DMS53 treated with DMSO at 0.1 percent for 48 hours (cell line): ENCODE measurements at regions not wholly inside any gene's neighbourhood (a gene's known extent, or its start where the extent isn't known, plus 50 kb on each side); places are given as distances from the start of the nearest gene placed in this dataset.

Experiments
- DNase-seq: peaks from one replicate; lab custom pipeline; 2025; ENCODE audit not compliant: unreplicated experiment; lab: John Stamatoyannopoulos, UW

DNA sequence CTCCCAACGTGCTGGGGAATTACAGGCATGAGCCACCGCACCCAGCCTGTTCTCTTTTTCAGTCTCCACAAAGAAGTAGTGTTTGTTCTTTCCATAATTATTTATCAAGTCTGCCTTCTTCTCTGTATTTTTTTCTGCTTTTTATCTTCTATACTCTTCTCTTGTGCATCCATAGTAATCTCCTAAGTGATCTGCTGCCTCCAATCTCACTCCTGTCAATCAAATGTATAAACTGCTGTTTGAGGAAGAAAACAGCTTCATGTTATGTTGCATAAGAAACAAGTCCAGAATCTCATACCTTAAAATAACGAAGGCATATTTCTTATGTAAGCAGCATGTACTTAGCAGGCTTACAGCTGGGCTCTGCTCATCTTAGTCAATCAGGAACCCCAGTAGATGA is 801.6 kb upstream of the NR2F2 start:
- no peak for DNase-seq

DNA sequence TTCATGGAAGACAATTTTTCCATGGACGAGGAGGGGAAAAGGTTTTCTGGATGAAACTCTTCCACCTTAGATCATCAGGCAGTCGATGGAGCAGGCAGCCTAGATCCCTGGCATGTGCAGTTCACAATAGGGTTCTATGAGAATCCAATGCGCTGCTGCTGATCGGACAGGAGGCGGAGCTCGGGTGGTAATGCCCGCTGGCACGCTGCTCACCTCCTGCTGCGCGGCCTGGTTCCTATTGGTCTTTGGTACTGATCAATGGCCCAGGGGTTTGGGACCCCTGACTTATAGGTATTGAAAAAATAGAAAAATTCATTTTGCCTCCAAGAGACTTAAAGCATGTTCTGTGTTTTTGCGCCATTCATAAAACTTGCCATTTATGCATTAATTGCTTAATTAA is 793.9 kb upstream of the NR2F2 start:
- no peak for DNase-seq

DNA sequence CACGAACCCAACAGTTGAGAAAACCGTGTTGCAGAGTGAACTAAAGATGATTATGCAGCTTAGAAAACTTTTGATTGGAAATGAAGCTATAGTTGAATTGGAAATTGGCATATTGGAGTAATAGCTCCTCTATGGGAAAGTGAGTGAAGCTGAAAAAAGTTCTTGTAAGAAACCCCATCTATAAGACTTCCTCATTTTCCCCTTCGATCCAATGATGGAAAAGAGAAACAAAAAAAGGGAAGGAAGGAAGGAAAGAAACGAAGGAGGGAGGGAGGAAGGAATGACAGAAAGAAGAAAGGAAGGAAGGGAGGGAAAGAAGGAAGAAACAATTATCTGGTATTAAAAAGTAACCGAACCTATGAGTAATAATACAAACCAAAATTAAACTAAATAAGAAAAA is 791.8 kb upstream of the NR2F2 start:
- DNase-seq: no peak

DNA sequence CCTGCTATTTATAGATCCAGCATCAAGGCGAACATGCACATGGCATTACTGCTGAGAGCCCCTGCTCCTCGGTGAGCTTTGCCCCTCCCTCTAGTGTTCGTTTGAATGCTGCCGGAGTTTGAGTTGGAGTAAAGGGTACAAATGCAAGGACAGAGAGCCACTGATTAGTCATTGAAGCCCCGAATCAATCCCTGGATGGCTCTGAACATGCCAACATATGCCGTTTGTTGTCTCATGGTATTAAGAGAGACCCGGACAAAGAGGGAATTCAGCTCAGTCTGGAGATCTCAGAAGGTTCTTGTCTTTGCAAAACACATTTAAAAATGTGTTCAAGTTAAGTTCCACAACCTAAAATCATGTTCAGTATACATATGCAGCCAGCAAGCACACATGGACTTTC is 789.2 kb upstream of the NR2F2 start:
- DNase-seq: no peak

DNA sequence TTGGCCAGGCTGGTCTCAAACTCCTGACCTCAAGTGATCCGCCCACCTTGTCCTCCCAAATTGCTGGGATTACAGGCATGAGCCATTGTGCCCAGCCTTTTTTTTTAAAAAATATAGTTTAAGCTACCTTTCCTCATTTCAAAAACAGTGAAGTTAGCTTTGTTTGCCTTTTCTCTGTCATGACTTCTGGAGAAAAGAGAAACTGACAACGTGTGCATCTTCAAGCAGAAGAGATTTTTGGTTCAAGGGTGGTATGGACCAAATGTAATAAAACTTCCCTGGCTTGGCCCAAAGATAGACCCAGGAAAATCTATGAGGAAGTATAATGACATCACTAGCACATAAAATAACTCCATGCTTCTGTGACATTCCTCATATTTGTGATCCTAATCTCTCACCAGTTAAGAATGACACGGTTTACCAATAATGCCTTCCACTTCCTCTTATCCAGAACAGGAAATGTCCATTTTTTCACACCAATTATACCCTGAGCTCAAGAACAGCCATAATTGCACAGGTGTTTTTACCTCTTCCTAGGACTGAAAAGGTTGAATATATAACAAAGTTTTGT is 781.2 kb upstream of the NR2F2 start:
- no peak for DNase-seq

DNA sequence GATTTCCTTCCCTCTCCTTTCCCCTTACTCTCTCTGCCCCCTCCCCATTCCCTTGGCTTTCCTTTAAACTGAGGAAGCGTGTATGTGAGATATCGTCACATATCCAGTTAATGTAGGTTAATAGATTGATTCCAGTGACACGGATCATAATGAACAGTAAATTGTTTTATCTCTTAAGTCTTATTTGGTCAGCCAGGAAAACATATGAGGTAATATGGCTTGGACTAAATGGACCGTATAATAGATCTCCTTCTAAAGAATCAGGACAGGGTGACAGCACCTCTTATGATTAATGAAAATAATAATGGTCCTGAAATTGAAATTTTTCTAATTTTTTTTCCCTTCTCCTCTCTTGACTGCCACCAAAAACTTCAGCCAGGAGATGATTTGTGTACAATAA is 779.8 kb upstream of the NR2F2 start:
- no peak for DNase-seq

DNA sequence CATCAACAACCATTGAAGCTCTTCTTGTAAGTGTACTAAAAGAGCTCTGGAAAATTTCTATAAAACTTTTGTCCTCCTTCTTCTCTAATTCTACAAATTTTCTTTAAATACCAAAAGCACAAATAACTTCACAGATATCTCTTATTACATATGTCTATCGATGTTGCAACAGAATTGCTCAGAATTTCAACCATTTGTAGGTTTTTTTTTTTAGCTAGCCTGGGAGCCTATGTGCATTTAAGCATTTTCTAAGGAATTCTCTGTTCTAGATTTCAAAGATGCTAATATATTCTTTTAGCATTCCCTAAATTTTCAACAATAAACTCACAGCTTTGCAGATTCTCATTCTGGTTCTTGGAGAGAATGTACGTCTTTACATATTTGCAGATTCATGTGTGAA is 774.3 kb upstream of the NR2F2 start:
- DNase-seq: no peak

DNA sequence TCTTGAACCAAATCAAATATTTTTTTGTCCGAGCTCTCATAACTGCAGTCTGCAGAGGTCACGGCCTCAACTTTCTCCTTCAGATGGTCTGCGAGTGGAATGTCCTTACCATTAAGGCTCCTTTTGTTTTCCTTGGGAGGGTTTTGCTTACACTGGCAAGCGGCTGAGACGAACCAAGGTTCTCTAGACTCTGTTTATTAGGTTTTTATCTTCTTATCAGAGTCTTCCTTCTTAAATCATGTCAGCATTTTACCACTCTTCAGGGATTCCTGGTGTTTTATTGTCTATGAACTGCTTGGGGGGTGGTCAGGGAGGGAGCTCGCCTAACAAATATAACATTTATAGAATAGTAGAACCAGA is 773.7 kb upstream of the NR2F2 start:
- DNase-seq: no peak

DNA sequence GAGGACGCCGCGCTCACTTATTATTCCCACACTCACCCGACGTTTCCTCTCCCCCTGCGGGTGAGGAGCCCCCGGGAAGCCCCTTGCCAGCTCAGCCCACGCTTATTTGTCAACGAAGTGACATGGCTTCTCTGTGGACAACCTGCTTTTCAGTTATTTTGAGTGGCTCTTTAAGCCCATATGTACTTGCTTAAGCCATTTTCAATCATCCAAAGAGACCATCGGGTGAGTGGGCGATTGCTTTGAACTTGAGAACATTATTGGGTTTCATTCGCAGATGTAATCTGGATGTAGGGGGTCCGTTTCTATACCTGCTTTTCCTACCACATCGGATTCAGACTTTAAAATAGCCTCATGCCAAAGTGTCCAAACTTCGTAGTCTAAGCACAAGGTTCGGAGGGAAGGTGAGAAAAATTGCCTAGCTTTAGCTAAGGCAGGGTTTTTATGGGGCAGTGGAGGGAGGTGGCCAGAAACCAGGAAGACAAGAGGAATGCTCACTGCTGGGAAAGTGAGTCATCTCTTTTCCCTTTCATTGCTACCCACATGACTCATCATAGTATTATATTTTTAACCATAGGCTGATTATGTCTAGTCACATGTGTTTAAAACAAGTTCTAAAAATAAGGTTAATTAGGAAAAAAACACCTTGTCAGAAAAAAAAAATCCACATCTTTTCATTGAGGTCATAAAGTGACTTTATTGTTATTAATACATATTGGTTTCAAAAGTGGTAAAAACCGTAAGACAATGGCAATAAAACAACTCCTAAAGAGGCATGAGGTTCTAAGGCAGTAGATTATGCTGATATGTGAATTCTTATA is 773.1 kb upstream of the NR2F2 start:
- DNase-seq: no peak

DNA sequence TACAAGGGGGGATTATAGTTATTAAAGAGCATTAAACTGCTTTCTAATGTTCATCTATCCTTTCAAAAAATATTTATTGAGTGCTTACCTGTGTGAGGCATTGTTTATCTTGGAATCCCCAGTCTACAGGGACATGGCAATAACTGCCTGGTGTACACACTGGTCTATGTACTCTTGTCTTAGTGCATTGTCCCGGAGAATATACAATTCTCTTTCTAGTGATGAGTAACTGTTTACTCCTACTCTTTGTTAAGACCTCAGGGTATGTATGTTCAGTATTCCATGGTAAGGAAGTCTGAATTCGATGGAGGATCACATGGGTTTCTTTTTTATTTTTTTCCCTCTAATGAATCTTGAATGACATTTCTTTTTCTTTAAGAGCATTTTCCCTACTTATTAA is 772.4 kb upstream of the NR2F2 start:
- no peak for DNase-seq

DNA sequence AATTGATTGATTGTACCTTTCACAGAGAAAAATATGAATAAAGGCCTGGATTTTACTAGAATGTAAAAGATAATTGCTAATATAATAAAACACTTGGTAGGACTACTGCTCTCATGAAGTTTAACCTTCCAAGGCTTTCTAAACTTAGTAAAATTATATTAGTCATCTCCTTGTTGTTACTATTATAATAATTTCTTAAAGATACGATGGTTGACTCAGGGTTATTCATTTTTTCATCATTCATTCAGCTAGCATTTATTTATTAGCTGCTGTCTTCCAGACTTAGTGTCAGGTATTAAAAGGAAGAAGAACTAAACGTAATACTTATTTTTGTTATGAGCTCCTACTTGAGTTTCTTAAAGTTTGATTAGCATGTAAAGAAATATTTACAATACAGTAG is 771.6 kb upstream of the NR2F2 start:
- no peak for DNase-seq

DNA sequence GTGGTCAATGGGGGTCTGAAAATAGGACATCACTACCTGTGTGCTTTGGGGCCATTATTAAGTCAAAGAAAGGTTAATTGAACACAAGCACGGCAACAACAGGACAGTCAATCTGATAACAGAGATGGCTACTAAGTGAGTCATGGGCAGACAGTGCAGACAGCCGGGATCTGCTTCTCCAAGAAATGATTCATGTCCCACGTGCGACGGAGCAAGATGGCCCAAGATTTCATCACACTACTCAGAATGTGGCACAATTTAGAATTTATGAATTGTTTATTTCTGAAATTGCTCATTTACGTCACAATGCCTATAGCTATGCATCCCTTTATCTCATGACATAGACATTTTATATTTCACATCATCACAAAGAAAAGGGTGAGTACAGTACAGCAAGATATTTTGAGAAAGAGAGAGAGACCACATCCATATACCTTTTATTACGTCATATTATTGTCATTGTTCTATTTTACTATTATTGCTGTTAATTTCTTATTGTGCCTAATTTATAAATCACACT is 770.6 kb upstream of the NR2F2 start:
- DNase-seq: no peak

DNA sequence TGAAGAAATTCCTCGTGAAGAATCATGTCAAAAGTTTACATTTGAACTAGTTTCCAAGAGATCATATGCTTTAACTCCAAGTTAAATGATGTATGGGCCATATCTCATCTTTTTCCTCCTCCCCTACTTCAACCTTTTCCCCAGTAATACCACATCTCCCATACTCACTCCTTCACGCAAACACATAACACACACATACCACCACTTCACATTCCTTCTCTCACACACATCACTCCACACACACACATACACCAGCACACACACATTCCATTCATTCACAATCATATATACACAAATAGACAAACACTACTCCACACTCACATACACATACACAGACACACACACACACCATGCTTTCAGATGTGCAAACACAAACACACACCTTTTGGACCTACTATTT is 769.0 kb upstream of the NR2F2 start:
- DNase-seq: no peak

DNA sequence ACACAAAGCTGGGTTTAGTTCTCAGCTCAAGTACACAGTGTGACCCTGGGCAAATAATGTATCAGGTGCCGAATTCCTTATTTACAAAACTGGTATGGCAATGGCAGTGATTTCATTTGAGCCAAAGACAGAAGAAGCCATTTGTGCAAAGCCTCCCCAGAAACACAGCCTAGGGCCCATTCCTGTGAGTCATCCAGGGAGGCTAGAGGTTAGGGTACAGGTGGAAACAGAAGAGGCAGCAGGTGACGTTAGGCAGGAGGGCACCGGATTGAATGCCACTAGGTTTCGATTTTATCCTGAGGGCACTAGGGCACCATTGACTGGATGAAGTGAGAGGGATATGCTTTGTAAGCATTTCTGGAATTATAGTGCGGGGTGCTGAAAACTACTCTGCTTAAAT is 766.9 kb upstream of the NR2F2 start:
- no peak for DNase-seq

DNA sequence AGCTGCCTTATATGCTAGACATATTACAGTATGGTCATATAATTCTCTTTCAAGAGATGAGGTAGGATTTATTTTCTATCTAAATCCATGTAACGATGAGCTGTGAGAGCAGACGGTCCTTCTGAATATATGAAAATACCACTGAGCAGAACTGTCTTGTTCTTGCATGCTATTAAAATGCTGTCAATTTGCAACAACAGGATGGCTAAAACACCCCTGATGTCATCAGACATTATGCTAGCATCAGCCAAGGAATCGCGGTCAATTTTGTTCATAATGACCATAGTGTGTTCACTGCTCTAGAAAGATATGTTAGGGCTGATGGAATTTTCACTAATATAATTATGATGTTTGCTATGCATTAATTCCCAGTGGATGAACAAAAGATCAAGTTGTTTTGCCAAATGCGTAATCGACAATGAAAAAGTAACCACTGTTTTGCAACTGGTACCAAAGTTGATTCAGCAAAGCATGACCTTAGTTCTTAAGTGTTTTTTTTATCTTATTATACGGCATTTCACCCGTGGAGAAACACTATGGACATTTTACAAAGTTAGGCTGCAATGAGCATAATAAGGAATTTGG is 765.4 kb upstream of the NR2F2 start:
- DNase-seq: no peak

DNA sequence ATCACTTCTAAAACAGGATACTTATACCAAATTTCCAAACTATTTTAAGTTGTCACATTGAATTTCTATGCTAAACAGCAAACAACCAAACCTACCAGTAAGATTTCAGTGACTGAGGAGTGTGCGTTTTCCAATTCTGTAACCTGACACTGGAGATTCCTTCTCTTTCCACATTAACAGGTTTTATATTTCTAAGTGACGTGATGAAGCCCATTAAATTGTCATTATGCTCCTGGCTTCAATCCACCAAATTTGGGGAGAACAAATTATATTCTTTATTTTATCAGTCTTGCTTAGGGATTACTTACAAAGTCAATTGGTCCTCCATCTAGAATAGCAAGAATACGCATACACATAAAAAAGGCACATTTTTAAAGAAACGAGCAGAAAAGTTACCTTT is 764.8 kb upstream of the NR2F2 start:
- no peak for DNase-seq

DNA sequence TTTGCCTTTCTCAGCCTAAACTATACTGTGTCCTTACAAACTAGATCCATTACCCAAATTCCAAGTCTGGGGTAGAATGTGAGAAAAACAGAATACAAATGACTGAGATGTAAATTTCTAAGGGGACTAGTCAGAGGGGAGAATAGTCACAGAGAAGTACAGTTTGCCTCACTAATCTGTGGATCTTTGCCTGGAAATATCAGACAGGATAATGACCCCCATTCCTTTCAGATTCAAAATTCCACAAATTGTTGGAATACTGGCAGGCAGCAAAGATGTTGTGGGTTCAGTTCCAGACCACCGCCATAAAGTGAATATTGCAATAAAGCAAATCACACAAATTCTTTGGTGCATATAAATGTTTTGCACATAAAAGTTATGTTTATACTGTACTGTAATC is 762.8 kb upstream of the NR2F2 start:
- DNase-seq: no peak

DNA sequence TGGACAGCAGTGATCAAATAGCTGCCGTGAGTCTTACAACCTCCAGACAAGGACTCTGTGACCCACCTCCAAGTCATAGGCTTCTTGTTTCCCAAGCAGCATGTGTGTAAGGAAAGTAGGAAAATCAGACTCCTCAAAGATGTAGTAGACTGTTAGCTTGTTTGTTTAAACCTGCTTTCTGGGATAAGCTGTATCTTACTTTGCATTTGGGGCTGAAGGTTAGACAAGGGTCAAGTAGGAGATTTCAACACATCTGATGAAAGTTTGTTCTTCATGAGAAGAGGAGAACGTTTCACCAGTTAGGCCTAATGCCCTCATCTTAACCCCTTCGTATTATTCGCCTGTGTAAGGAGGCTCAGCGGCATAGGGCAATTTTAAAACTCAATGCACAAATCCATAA is 756.4 kb upstream of the NR2F2 start:
- no peak for DNase-seq

DNA sequence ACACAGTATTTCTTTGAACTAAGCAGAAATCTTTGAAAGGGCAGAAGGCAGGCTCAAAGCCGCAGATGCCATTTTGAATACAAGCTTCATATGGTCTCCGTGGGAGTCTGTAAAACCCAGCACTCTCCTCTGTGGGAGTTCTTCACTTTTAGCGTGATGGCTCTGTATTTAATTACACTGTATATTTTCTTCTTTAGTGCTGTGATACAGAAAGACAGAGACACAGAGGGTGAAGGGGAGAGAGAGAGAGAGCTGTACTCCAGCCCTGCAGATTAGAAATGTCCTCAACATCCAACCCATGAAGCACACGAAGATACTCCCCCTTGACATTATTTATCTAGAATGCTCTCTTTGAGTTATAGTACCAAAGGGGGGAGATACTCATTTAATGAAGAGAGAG is 752.6 kb upstream of the NR2F2 start:
- DNase-seq: no peak

DNA sequence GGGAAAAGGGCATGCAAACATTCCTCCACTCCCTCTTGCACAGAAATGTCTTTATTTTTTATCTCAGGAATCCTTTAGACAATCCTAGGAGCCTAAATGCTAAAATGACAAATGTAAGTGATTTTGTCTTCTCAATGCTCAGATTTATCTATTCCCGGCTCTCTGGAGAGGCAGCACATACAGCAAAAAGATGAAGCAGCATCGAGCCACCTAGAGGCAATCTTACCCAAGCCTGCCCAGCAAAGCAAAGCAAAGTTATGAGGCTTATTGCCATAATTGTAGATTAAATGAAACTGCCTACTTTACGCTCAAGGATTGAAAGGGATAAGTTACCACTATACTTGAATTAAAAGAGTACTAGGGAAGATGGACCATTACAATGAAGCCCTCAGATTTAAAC is 750.4 kb upstream of the NR2F2 start:
- no peak for DNase-seq

DNA sequence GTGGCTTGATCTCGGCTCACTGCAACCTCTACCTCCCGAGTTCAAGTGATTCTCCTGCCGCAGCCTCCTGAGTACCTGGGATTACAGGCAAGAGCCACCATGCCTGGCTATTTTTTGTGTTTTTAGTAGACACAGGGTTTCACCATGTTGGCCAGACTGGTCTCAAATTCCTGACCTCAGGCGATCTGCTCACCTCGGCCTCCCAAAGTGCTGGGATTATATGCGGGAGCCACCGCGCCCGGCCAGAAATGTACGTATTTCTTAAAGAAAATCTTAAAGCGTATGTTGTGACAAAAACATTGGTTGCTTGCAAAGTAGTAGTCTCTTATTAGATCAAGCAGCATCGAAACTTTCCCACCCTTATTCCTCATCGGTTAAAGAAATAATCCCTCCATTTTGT is 748.9 kb upstream of the NR2F2 start:
- no peak for DNase-seq

DNA sequence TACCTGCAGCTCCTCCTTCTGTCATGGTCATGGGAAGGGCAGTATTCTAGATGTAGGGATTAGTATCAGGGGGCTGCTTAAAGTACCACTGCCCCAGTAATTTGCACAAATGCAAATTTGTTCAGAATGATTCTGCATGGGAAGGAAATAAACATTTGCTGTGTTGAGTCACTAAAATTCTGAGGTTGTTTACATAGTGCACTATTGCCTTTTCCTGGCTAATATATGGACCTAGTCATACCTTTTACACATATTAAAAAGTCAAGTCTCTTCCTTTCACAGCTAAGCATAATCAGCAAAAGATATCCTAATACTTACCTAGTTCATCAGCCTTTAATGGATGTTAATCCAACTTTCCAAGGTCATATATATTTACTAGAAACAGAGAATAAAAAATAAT is 746.4 kb upstream of the NR2F2 start:
- DNase-seq: no peak

DNA sequence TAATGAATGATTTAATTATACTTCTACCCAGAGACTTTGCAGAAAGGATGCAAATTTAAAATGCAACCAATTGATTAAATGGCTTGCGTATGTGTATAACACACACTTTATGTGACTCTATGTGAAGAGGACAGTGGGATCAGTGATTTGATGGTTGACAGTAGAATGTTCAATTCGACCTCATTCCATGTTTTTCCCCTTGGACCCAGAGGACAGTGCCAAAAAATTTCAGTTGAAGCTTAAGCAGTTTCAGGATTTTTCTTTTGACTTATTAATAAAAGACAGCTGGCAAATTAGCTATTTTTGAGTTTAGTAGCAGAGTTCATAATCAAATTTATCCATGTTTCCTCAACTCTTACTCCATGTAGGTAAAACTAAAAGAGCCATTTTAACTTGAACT is 742.4 kb upstream of the NR2F2 start:
- no peak for DNase-seq
